SK-N-SH (cell line): ENCODE measurements at regions not wholly inside any gene's neighbourhood (a gene's known extent, or its start where the extent isn't known, plus 50 kb on each side); places are given as distances from the start of the nearest gene placed in this dataset.

Experiments
- CTCF ChIA-PET: fragments of 300-600, 350-600 bp; formaldehyde crosslinking; extraction: SDS; loops from one replicate; lab custom pipeline; 2021; lab: Yijun Ruan, JAX
- POLR2A ChIA-PET: fragments of 350-600 bp; sonication (Branson Sonifier 250); formaldehyde crosslinking; extraction: SDS; loops from one replicate; lab custom pipeline; 2020; ENCODE audit warnings: antibody characterized with exemption, inconsistent platforms; lab: Yijun Ruan, JAX
- DNase-seq: peaks from one replicate; pipeline ENCODE4 v3.0.0; 2012
- H2AFZ ChIP-seq: fragments of 200-600 bp; sonication (generic); 2 replicates; pipeline ENCODE4 v1.8.1; 2016; ENCODE audit warnings: antibody characterized with exemption, mild to moderate bottlenecking, low read depth
- H3F3A ChIP-seq: fragments of 200-600 bp; sonication (generic); replicated peaks from 2 replicates; pipeline ENCODE3; 2016; ENCODE audit warnings: antibody characterized with exemption, mild to moderate bottlenecking; ENCODE audit not compliant: insufficient read depth
- H3K27ac ChIP-seq, 2 experiments: fragments of 200-500 bp in 1 of 2; fragments of 200-600 bp in 1 of 2; sonication (Bioruptor generic) in 1 of 2; sonication (generic), shearing (Covaris generic) in 1 of 2; 2 replicates each; pipeline versions ENCODE4 v1.5.1 to v1.6.1; 2014 to 2016; ENCODE audit warnings: low read depth in 2 of 2, inconsistent platforms in 1 of 2, low read length in 1 of 2, mild to moderate bottlenecking in 1 of 2, mixed read lengths in 1 of 2
- H3K27me3 ChIP-seq: fragments of 200-600 bp; sonication (generic), shearing (Covaris generic); 2 replicates; pipeline ENCODE4 v1.6.1; 2016; ENCODE audit warnings: mixed run types; ENCODE audit not compliant: insufficient read depth
- H3K36me3 ChIP-seq, 2 experiments: fragments of 200-500 bp in 1 of 2; fragments of 200-600 bp in 1 of 2; sonication (Bioruptor generic) in 1 of 2; sonication (generic) in 1 of 2; replicated peaks in 1 of 2; 2 replicates each; pipeline versions ENCODE3 to v1.5.1; 2014 to 2016; ENCODE audit warnings: low read length in 1 of 2, mild to moderate bottlenecking in 1 of 2; ENCODE audit not compliant: insufficient read depth in 2 of 2, control insufficient read depth in 1 of 2
- H3K4me1 ChIP-seq, 2 experiments: fragments of 200-500 bp in 1 of 2; fragments of 200-600 bp in 1 of 2; sonication (Bioruptor generic) in 1 of 2; sonication (generic), shearing (Covaris generic) in 1 of 2; 2 replicates each; pipeline versions ENCODE4 v1.5.1 to v1.6.1; 2014 to 2016; ENCODE audit warnings: low read depth in 1 of 2, low read length in 1 of 2, mixed run types in 1 of 2; ENCODE audit not compliant: insufficient read depth in 2 of 2, control insufficient read depth in 1 of 2
- H3K4me2 ChIP-seq: fragments of 200-600 bp; sonication (generic), shearing (Covaris generic); 2 replicates; pipeline ENCODE4 v1.6.1; 2017; ENCODE audit warnings: mixed run types
- H3K4me3 ChIP-seq, 2 experiments: fragments of 200-500 bp in 1 of 2; fragments of 200-600 bp in 1 of 2; sonication (Bioruptor generic) in 1 of 2; sonication (generic), shearing (Covaris generic) in 1 of 2; 2 replicates each; pipeline versions ENCODE4 v1.5.1 to v1.8.1; 2014 to 2016; ENCODE audit warnings: low read depth in 2 of 2, inconsistent platforms in 1 of 2, low read length in 1 of 2, mild to moderate bottlenecking in 1 of 2, mixed read lengths in 1 of 2, moderate library complexity in 1 of 2
- H3K79me2 ChIP-seq: fragments of 200-600 bp; sonication (generic); 2 replicates; pipeline ENCODE4 v1.8.1; 2017; ENCODE audit warnings: mild to moderate bottlenecking; ENCODE audit not compliant: insufficient read depth
- H3K9ac ChIP-seq: fragments of 200-600 bp; sonication (generic); 2 replicates; pipeline ENCODE4 v1.6.1; 2017; ENCODE audit warnings: mixed run types
- H3K9me2 ChIP-seq: fragments of 200-600 bp; sonication (generic); 2 replicates; pipeline ENCODE4 v1.6.1; 2017; ENCODE audit warnings: mixed run types
- H3K9me3 ChIP-seq: fragments of 200-600 bp; sonication (generic); 2 replicates; pipeline ENCODE4 v1.6.1; 2017; ENCODE audit warnings: mixed run types, mild to moderate bottlenecking, moderate library complexity
- H4K20me1 ChIP-seq: fragments of 200-600 bp; sonication (generic); 2 replicates; pipeline ENCODE4 v1.6.1; 2017; ENCODE audit warnings: mild to moderate bottlenecking, mixed run types; ENCODE audit not compliant: insufficient read depth
- CHD2 ChIP-seq: fragments of 150-350 bp; IDR thresholded peaks from 2 replicates; pipeline ENCODE4 v1.6.1; 2018; ENCODE audit warnings: low read length; ENCODE audit not compliant: partially characterized antibody
- ELF1 ChIP-seq: IDR thresholded peaks from 2 replicates; pipeline ENCODE4 v1.4.0; 2012
- EP300 ChIP-seq, 2 experiments: IDR thresholded peaks; 2 replicates each; pipeline versions ENCODE4 v1.4.0 to v1.6.1; 2012; ENCODE audit warnings: borderline replicate concordance in 1 of 2, low read depth in 1 of 2, low read length in 1 of 2
- EZH2phosphoT487 ChIP-seq: fragments of 200-600 bp; sonication (generic); IDR thresholded peaks from 2 replicates; pipeline ENCODE4 v1.6.1; 2017; ENCODE audit warnings: low read depth, mixed run types, mild to moderate bottlenecking, antibody characterized with exemption, moderate library complexity, borderline replicate concordance
- FOSL2 ChIP-seq: IDR thresholded peaks from 2 replicates; pipeline ENCODE4 v1.4.0; 2012; ENCODE audit warnings: low read depth, mild to moderate bottlenecking, moderate library complexity, borderline replicate concordance
- FOXJ3 ChIP-seq: sonication (generic); formaldehyde crosslinking; IDR thresholded peaks from 2 replicates; pipeline ENCODE4 v1.5.1; 2020; ENCODE audit warnings: mild to moderate bottlenecking, missing genetic modification reagents
- IRF3 ChIP-seq: fragments of 150-350 bp; IDR thresholded peaks from 2 replicates; pipeline ENCODE4 v1.6.1; 2016; ENCODE audit warnings: mild to moderate bottlenecking, low read depth, low read length
- JUND ChIP-seq: IDR thresholded peaks from 2 replicates; pipeline ENCODE4 v1.4.0; 2012
- MAX ChIP-seq: IDR thresholded peaks from 2 replicates; pipeline ENCODE4 v1.4.0; 2012; ENCODE audit warnings: low read depth
- MEF2A ChIP-seq: IDR thresholded peaks from 2 replicates; pipeline ENCODE4 v1.4.0; 2012; ENCODE audit warnings: low read depth, borderline replicate concordance
- NFIC ChIP-seq: IDR thresholded peaks from 2 replicates; pipeline ENCODE4 v1.4.0; 2012; ENCODE audit warnings: borderline replicate concordance
- NRF1 ChIP-seq: IDR thresholded peaks from 2 replicates; pipeline ENCODE4 v1.6.1; 2012; ENCODE audit warnings: low read depth, mild to moderate bottlenecking, low read length
- RAD21 ChIP-seq: IDR thresholded peaks from 2 replicates; pipeline ENCODE4 v1.6.1; 2012; ENCODE audit warnings: mild to moderate bottlenecking, low read length
- RCOR1 ChIP-seq: fragments of 150-350 bp; IDR thresholded peaks from 2 replicates; pipeline ENCODE4 v1.6.1; 2017; ENCODE audit warnings: antibody characterized with exemption, low read length
- RXRA ChIP-seq: IDR thresholded peaks from 2 replicates; pipeline ENCODE4 v1.4.0; 2012; ENCODE audit warnings: low read depth, mild to moderate bottlenecking, borderline replicate concordance
- TAF1 ChIP-seq: IDR thresholded peaks from 2 replicates; pipeline ENCODE4 v1.6.1; 2012; ENCODE audit warnings: low read depth, mild to moderate bottlenecking, low read length, moderate library complexity, borderline replicate concordance
- USF1 ChIP-seq: IDR thresholded peaks from 2 replicates; pipeline ENCODE4 v1.4.0; 2012; ENCODE audit warnings: low read depth, borderline replicate concordance
- USF2 ChIP-seq: fragments of 150-350 bp; IDR thresholded peaks from 2 replicates; pipeline ENCODE4 v1.6.1; 2017; ENCODE audit warnings: antibody characterized with exemption, low read length, low read depth, borderline replicate concordance
- YY1 ChIP-seq: IDR thresholded peaks from 2 replicates; pipeline ENCODE4 v1.4.0; 2012; ENCODE audit warnings: low read depth, mild to moderate bottlenecking
- WGBS: methylation state at CpG from one replicate; pipeline ENCODE4 v1.1.6; 2017; ENCODE audit warnings: low lambda C conversion rate; 5-methylcytosine and 5-hydroxymethylcytosine counted together

GRCh38 chr20:56730996-56731395 lies 101.9 kb downstream of the TFAP2C start:
- no peaks in the 10 kb centered on the region for H3K9me2 ChIP-seq
- no peaks in the 10 kb centered on the region for H3K79me2 ChIP-seq
- no peak overlapping the region for H3K4me3 ChIP-seq
- CTCF ChIA-PET: no interaction called here
- no peak overlapping the region for H3K4me2 ChIP-seq
- no peaks in the 10 kb centered on the region for H3K9me3 ChIP-seq
- no peak overlapping the region for H2AFZ ChIP-seq
- no peaks in the 10 kb centered on the region for H3K36me3 ChIP-seq
- POLR2A ChIA-PET: no interaction called here
- H3K27me3 ChIP-seq: peaks cover 5% of the 10 kb centered on the region; the same call in 1 of the 2 replicates
- H4K20me1 ChIP-seq: no peaks in the 10 kb centered on the region
- H3F3A ChIP-seq: no peaks in the 10 kb centered on the region
- DNase-seq: no peak
- H3K27ac ChIP-seq: no peak overlapping the region
- 7% methylated on average over 7 of the region's 7 CpGs for WGBS
- H3K9ac ChIP-seq: no peak overlapping the region
- no peaks in the 10 kb centered on the region for H3K4me1 ChIP-seq
- TF ChIP-seq YY1 (no peak), USF1 (no peak), MAX (no peak), EP300 (IDR thresholded peaks at IDR 0.05; ENCODE audit: borderline replicate concordance in 1 of 2, low read depth in 1 of 2, low read length in 1 of 2) (no peak), USF2 (no peak), IRF3 (no peak)

GRCh38 chr20:56731476-56731875 lies 102.4 kb downstream of the TFAP2C start:
- POLR2A ChIA-PET: no interaction called here
- DNase-seq: no peak
- Histone ChIP-seq H3K4me2 (no peak overlapping the region), H4K20me1 (no peaks in the 10 kb centered on the region), H3K4me3 (no peak overlapping the region), H3K9ac (no peak overlapping the region), H3K27ac (no peak overlapping the region), H2AFZ (no peak overlapping the region), H3F3A (no peaks in the 10 kb centered on the region), H3K27me3 (peaks cover 5% of the 10 kb centered on the region; the same call in 1 of the 2 replicates), H3K79me2 (no peaks in the 10 kb centered on the region), H3K9me3 (no peaks in the 10 kb centered on the region), H3K36me3 (no peaks in the 10 kb centered on the region), H3K4me1 (no peaks in the 10 kb centered on the region), H3K9me2 (no peaks in the 10 kb centered on the region)
- WGBS: 10% methylated on average over 4 of the region's 4 CpGs
- CTCF ChIA-PET: no interaction called here
- TF ChIP-seq ELF1 (no peak), FOSL2 (no peak), EP300 (IDR thresholded peaks at IDR 0.05; ENCODE audit: borderline replicate concordance in 1 of 2, low read depth in 1 of 2, low read length in 1 of 2) (no peak), NFIC (no peak), MEF2A (no peak), NRF1 (no peak), CHD2 (no peak), TAF1 (no peak), JUND (no peak), RCOR1 (no peak), EZH2phosphoT487 (no peak), RXRA (no peak), FOXJ3 (no peak), RAD21 (no peak)
